ENCODE measurements at regions not wholly inside any gene's neighbourhood (a gene's known extent, or its start where the extent isn't known, plus 50 kb on each side); places are given as distances from the start of the nearest gene placed in this dataset.

DNA sequence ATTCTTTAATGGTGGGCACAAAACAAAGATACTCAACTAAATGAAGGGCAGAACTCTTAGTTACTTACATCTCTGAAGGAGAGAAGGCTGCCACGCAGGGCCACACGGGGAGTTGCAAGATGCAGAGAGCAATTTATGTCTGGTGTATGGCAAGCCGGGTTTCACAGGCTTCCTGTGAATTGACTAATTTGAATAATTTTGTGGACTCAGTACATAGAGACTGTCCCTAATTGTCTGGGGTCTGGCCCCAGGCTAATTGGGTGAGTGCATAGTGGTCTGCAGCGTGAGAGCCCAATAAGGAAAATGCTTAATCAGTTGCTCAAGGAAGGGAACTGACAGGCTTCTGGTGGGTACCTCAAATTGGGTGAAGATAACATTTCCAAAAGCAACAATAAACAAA lies 205.7 kb downstream of the OTOR start:
- no peak for TF ChIP-seq EP300 (IDR thresholded peaks at IDR 0.05)
- TF ChIP-seq POLR2AphosphoS5 (IDR thresholded peaks at IDR 0.05), result no peak
- TF ChIP-seq, protein P1, sequence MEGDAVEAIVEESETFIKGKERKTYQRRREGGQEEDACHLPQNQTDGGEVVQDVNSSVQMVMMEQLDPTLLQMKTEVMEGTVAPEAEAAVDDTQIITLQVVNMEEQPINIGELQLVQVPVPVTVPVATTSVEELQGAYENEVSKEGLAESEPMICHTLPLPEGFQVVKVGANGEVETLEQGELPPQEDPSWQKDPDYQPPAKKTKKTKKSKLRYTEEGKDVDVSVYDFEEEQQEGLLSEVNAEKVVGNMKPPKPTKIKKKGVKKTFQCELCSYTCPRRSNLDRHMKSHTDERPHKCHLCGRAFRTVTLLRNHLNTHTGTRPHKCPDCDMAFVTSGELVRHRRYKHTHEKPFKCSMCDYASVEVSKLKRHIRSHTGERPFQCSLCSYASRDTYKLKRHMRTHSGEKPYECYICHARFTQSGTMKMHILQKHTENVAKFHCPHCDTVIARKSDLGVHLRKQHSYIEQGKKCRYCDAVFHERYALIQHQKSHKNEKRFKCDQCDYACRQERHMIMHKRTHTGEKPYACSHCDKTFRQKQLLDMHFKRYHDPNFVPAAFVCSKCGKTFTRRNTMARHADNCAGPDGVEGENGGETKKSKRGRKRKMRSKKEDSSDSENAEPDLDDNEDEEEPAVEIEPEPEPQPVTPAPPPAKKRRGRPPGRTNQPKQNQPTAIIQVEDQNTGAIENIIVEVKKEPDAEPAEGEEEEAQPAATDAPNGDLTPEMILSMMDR (IDR thresholded peaks at IDR 0.05), result no peak
- no peak for TF ChIP-seq POLR2A (IDR thresholded peaks at IDR 0.05)
- 47 to 79% (median 67%) methylated on average over 4 of the region's 4 CpGs for WGBS, 5 donors
- H3K4me1 ChIP-seq, result no peaks in the 10 kb centered on the region
- peaks cover 0 to 13% (median 11%) of the 10 kb centered on the region in 4 donors for H3K9me3 ChIP-seq
- H3K27me3 ChIP-seq, result no peaks in the 10 kb centered on the region
- no peak overlapping the region for H3K4me3 ChIP-seq
- intact Hi-C loops (cut with DNase I; ENCODE audit: low total_unique reads), result no loop called here
- H3K27ac ChIP-seq, result no peak overlapping the region
- no peak for DNase-seq
- H3K36me3 ChIP-seq, result no peaks in the 10 kb centered on the region

DNA sequence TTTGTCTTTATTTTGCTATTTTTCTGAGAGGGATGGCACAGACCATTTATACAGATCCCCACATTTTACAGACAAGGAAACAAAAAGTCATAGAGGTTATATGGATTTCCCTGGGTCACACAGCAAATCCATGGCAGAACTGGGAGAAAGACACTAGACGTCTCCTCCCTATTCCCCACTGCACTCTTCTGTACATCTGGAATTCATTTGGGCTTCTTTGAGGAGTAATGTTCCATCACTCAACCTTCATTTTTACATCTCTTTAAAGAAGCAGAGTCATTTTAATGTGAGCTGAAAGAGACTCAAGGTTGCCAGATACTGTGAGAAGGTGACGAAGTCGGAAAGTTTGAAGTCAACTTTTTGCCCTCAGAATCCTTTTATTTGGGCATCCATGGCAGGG lies 207.3 kb downstream of the OTOR start:
- no peak for TF ChIP-seq POLR2A (IDR thresholded peaks at IDR 0.05)
- TF ChIP-seq, protein P1 (IDR thresholded peaks at IDR 0.05), result no peak
- no peak for TF ChIP-seq EP300 (IDR thresholded peaks at IDR 0.05)
- TF ChIP-seq POLR2AphosphoS5 (IDR thresholded peaks at IDR 0.05), result no peak
- Histone ChIP-seq H3K36me3 (no peaks in the 10 kb centered on the region), H3K4me1 (no peaks in the 10 kb centered on the region), H3K27ac (no peak overlapping the region), H3K9me3 (no peaks in the 10 kb centered on the region), H3K4me3 (no peak overlapping the region), H3K27me3 (no peaks in the 10 kb centered on the region)
- intact Hi-C loops (cut with DNase I; ENCODE audit: low total_unique reads), result no loop called here
- no peak for DNase-seq
- WGBS, 5 donors, result 66 to 91% (median 84%) methylated on average over 3 of the region's 3 CpGs

- 38 to 62% (median 57%) methylated on average over 3 of the region's 3 CpGs for WGBS, 5 donors
- intact Hi-C loops (cut with DNase I; ENCODE audit: low total_unique reads), result no loop called here
These were observed 207.8 kb downstream of the OTOR start for GRCh38 chr20:16955971-16956370.

DNA sequence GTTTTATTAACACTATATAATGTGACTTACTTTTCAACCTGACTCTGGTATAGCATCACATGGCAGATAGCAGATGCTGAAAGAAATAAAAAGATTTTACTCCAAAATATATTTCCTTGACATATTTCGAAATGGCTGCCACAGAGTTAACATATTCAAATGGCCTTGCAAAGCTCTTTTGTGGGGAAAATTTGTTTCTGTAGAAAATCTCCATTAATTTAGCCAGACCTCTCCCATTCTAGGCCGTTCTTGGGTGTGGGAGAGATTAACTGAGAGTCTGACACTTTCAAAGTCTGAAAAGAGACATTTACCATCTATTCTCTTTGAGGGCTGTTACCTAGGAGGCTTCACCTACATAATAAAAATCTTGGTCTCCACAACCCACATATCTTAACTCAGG lies 217.2 kb downstream of the OTOR start:
- no peak for TF ChIP-seq POLR2AphosphoS5 (IDR thresholded peaks at IDR 0.05)
- TF ChIP-seq EP300 (IDR thresholded peaks at IDR 0.05), result no peak
- no peak for TF ChIP-seq POLR2A (IDR thresholded peaks at IDR 0.05)
- TF ChIP-seq, protein P1 (IDR thresholded peaks at IDR 0.05), result no peak
- Histone ChIP-seq H3K27me3 (no peaks in the 10 kb centered on the region), H3K9me3 (peaks cover 0 to 9% (median 8%) of the 10 kb centered on the region in 4 donors), H3K4me3 (no peak overlapping the region), H3K4me1 (no peaks in the 10 kb centered on the region), H3K36me3 (no peaks in the 10 kb centered on the region), H3K27ac (no peak overlapping the region)
- intact Hi-C loops (cut with DNase I; ENCODE audit: low total_unique reads), result no loop called here
- DNase-seq, result no peak
- WGBS, 5 donors, result 50 to 72% (median 62%) methylated on average over 2 of the region's 2 CpGs

More at GRCh38 chr20:16955971-16956370, 207.8 kb downstream of the OTOR start:
- no peaks in the 10 kb centered on the region for H3K27me3 ChIP-seq
- no peaks in the 10 kb centered on the region for H3K4me1 ChIP-seq
- no peaks in the 10 kb centered on the region for H3K36me3 ChIP-seq
- no peak for DNase-seq
- no peak overlapping the region for H3K27ac ChIP-seq
- H3K4me3 ChIP-seq, result no peak overlapping the region
- TF ChIP-seq, protein P1 (IDR thresholded peaks at IDR 0.05), result no peak
- no peak for TF ChIP-seq EP300 (IDR thresholded peaks at IDR 0.05)
- H3K9me3 ChIP-seq, result peaks cover 0 to 5% (median 3%) of the 10 kb centered on the region in 4 donors

Measured in stomach (tissue), 8 donors.